ENCODE measurements at regions not wholly inside any gene's neighbourhood (a gene's known extent, or its start where the extent isn't known, plus 50 kb on each side); places are given as distances from the start of the nearest gene placed in this dataset.

- no peak for DNase-seq (ENCODE audit: low read depth in 1 of 2, low spot score in 1 of 2)
These were observed 138.0 kb downstream of the ZFP36L2 start for GRCh38 chr2:43088143-43089073.

- DNase-seq (ENCODE audit: low read depth in 1 of 2, low spot score in 1 of 2) = no peak
These were observed 139.0 kb downstream of the ZFP36L2 start for GRCh38 chr2:43087413-43087812.

- DNase-seq (ENCODE audit: low read depth in 1 of 2, low spot score in 1 of 2) = no peak
These were observed 139.8 kb downstream of the ZFP36L2 start for GRCh38 chr2:43086451-43087221.

GRCh38 chr2:43085929-43086328, 140.5 kb downstream of the ZFP36L2 start:
- no peak for DNase-seq (ENCODE audit: low read depth in 1 of 2, low spot score in 1 of 2)

- no peak for DNase-seq (ENCODE audit: low read depth in 1 of 2, low spot score in 1 of 2)
These were observed 140.9 kb downstream of the ZFP36L2 start for GRCh38 chr2:43085505-43085904.

- no peak for DNase-seq (ENCODE audit: low read depth in 1 of 2, low spot score in 1 of 2)
These were observed 141.7 kb downstream of the ZFP36L2 start for GRCh38 chr2:43084699-43085091.

GRCh38 chr2:43083710-43084698, 142.4 kb downstream of the ZFP36L2 start:
- no peak for DNase-seq (ENCODE audit: low read depth in 1 of 2, low spot score in 1 of 2)

GRCh38 chr2:43082903-43083677, 143.3 kb downstream of the ZFP36L2 start:
- DNase-seq (ENCODE audit: low read depth in 1 of 2, low spot score in 1 of 2) = no peak

- DNase-seq (ENCODE audit: low read depth in 1 of 2, low spot score in 1 of 2) = no peak
These were observed 144.1 kb downstream of the ZFP36L2 start for GRCh38 chr2:43082111-43082894.

- no peak for DNase-seq (ENCODE audit: low read depth in 1 of 2, low spot score in 1 of 2)
These were observed 145.2 kb downstream of the ZFP36L2 start for GRCh38 chr2:43081131-43081765.

GRCh38 chr2:43080571-43081021, 145.8 kb downstream of the ZFP36L2 start:
- no peak for DNase-seq (ENCODE audit: low read depth in 1 of 2, low spot score in 1 of 2)

GRCh38 chr2:43078781-43079755, 147.3 kb downstream of the ZFP36L2 start:
- no peak for DNase-seq (ENCODE audit: low read depth in 1 of 2, low spot score in 1 of 2)

- no peak for DNase-seq (ENCODE audit: low read depth in 1 of 2, low spot score in 1 of 2)
These were observed 148.1 kb downstream of the ZFP36L2 start for GRCh38 chr2:43078301-43078700.

- no peak for DNase-seq (ENCODE audit: low read depth in 1 of 2, low spot score in 1 of 2)
These were observed 148.5 kb downstream of the ZFP36L2 start for GRCh38 chr2:43077876-43078275.

- DNase-seq (ENCODE audit: low read depth in 1 of 2, low spot score in 1 of 2) = no peak
These were observed 149.7 kb downstream of the ZFP36L2 start for GRCh38 chr2:43076676-43077075.

- DNase-seq (ENCODE audit: low read depth in 1 of 2, low spot score in 1 of 2) = no peak
These were observed 150.4 kb downstream of the ZFP36L2 start for GRCh38 chr2:43075811-43076585.

GRCh38 chr2:43075054-43075593, 151.3 kb downstream of the ZFP36L2 start:
- no peak for DNase-seq (ENCODE audit: low read depth in 1 of 2, low spot score in 1 of 2)
